Panc1 (cell line): ENCODE measurements at regions not wholly inside any gene's neighbourhood (a gene's known extent, or its start where the extent isn't known, plus 50 kb on each side); places are given as distances from the start of the nearest gene placed in this dataset.

ENCODE experiments used
- ATAC-seq: fragments of 200-7000 bp; cut with Tn5 transposase; 2 replicates; pipeline ENCODE4 v1.9.1; 2020; ENCODE audit warnings: mild to moderate bottlenecking, moderate library complexity
- BruUV-seq: library from RNA; stranded (reverse); fragments of 400-500 nt; replicated peaks from 2 replicates; lab custom pipeline; 2021; lab: Mats Ljungman, UMichigan
- CTCF ChIA-PET: fragments of 300-600 bp; sonication (Branson Sonifier 250); formaldehyde crosslinking; loops from one replicate; lab custom pipeline; 2022; ENCODE audit warnings: antibody characterized with exemption; lab: Charles Lee
- POLR2A ChIA-PET: fragments of 300-600 bp; sonication (Branson Sonifier 250); formaldehyde crosslinking; loops from one replicate; lab custom pipeline; 2022; ENCODE audit warnings: antibody characterized with exemption; lab: Charles Lee
- DNase-seq: peaks from one replicate; pipeline ENCODE4 v3.0.0-alpha.2; 2010; ENCODE audit warnings: low read depth, low spot score
- H3K27ac ChIP-seq: 2 replicates; pipeline ENCODE4 v1.5.1; 2011; ENCODE audit warnings: mild to moderate bottlenecking, low read length, inconsistent platforms
- H3K27me3 ChIP-seq: fragments of 200-500 bp; sonication (Bioruptor generic); 2 replicates; pipeline ENCODE4 v1.6.0; 2014; ENCODE audit warnings: low read length, inconsistent platforms; ENCODE audit not compliant: control insufficient read depth, insufficient read depth
- H3K36me3 ChIP-seq: fragments of 200-500 bp; sonication (Bioruptor generic); 2 replicates; pipeline ENCODE4 v1.5.1; 2014; ENCODE audit warnings: inconsistent platforms, mild to moderate bottlenecking, low read length, moderate library complexity; ENCODE audit not compliant: control insufficient read depth, insufficient read depth
- H3K4me1 ChIP-seq: 2 replicates; pipeline ENCODE4 v1.5.1; 2011; ENCODE audit warnings: inconsistent platforms, mild to moderate bottlenecking, low read length, moderate library complexity; ENCODE audit not compliant: control insufficient read depth, insufficient read depth
- H3K4me3 ChIP-seq, 2 experiments: 2 replicates each; pipeline ENCODE4 v1.5.1; 2011 to 2012; ENCODE audit warnings: low read depth in 2 of 2, low read length in 2 of 2, mild to moderate bottlenecking in 2 of 2, inconsistent platforms in 1 of 2, moderate library complexity in 1 of 2
- H3K9me3 ChIP-seq: fragments of 200-500 bp; sonication (Bioruptor generic); 2 replicates; pipeline ENCODE4 v1.5.1; 2014; ENCODE audit warnings: low read depth, mild to moderate bottlenecking, inconsistent platforms, low read length, moderate library complexity; ENCODE audit not compliant: control insufficient read depth, insufficient read depth
- CTCF ChIP-seq: fragments of 450-650 bp; IDR thresholded peaks from 2 replicates; pipeline ENCODE4 v1.5.1; 2017; ENCODE audit warnings: mild to moderate bottlenecking
- POLR2AphosphoS5 ChIP-seq: IDR thresholded peaks from 2 replicates; pipeline ENCODE4 v1.6.1; 2012; ENCODE audit warnings: mild to moderate bottlenecking, low read depth, low read length, moderate library complexity
- REST ChIP-seq, 2 experiments: IDR thresholded peaks; 2 replicates each; pipeline ENCODE4 v1.6.1; 2011 to 2012; ENCODE audit warnings: low read depth in 2 of 2, control low read depth in 1 of 2, low read length in 1 of 2, mild to moderate bottlenecking in 1 of 2, moderate library complexity in 1 of 2; ENCODE audit not compliant: insufficient read depth in 1 of 2
- SIN3A ChIP-seq: IDR thresholded peaks from 2 replicates; pipeline ENCODE4 v1.6.1; 2012; ENCODE audit warnings: low read depth, mild to moderate bottlenecking, low read length, moderate library complexity, borderline replicate concordance; ENCODE audit not compliant: insufficient read depth
- TCF7L2 ChIP-seq: IDR thresholded peaks from 2 replicates; pipeline ENCODE4 v1.6.1; 2011; ENCODE audit warnings: mild to moderate bottlenecking, low read depth, low read length, inconsistent platforms
- in situ Hi-C: cut with HindIII; loops from 2 replicates; pipeline ENCODE4 v1.10.0; 2016; ENCODE audit warnings: low sequenced_read_pairs, low pct_unique_long_range_greater_than_20kb
- intact Hi-C: fragments of 100-400 bp; cut with micrococcal nuclease; formaldehyde crosslinking; loops from one replicate; pipeline ENCODE4 v1.10.0; 2022; ENCODE audit not compliant: unreplicated experiment

- ChIA-PET CTCF (no interaction called here), POLR2A (no interaction called here)
- Histone ChIP-seq H3K9me3 (peaks cover 4% of the 10 kb centered on the region; the same call in 1 of the 2 replicates), H3K4me1 (no peaks in the 10 kb centered on the region), H3K27ac (no peak overlapping the region), H3K4me3 (no peak overlapping the region), H3K36me3 (no peaks in the 10 kb centered on the region), H3K27me3 (peaks cover 9% of the 10 kb centered on the region)
- in situ Hi-C loops, result no loop called here
- intact Hi-C loops, result no loop called here
- BruUV-seq, result no TSS peak
- ATAC-seq (no peak), DNase-seq (no peak)
- TF ChIP-seq REST (IDR thresholded peaks at IDR 0.05; ENCODE audit: insufficient read depth in 1 of 2, low read depth in 2 of 2, low read length in 1 of 2) (no peak), CTCF (no peak), POLR2AphosphoS5 (no peak), TCF7L2 (no peak), SIN3A (no peak)
Measured at GRCh38 chr10:125514206-125515162, 168.5 kb downstream of the TEX36 start.

GRCh38 chr10:125513429-125514182 is 169.4 kb downstream of the TEX36 start:
- in situ Hi-C loops (no loop called here), intact Hi-C loops (no loop called here)
- ATAC-seq, result no peak
- Histone ChIP-seq H3K27ac (no peak overlapping the region), H3K9me3 (no peaks in the 10 kb centered on the region), H3K4me3 (no peak overlapping the region), H3K36me3 (no peaks in the 10 kb centered on the region), H3K4me1 (no peaks in the 10 kb centered on the region), H3K27me3 (peaks cover 9% of the 10 kb centered on the region)
- BruUV-seq, result no TSS peak
- CTCF ChIA-PET, result no interaction called here
- POLR2A ChIA-PET, result no interaction called here
- DNase-seq, result no peak
- no peak for TF ChIP-seq CTCF
- no peak for TF ChIP-seq TCF7L2
- no peak for TF ChIP-seq SIN3A
- TF ChIP-seq REST (IDR thresholded peaks at IDR 0.05; ENCODE audit: insufficient read depth in 1 of 2, low read depth in 2 of 2, low read length in 1 of 2), result no peak
